ENCODE measurements at regions not wholly inside any gene's neighbourhood (a gene's known extent, or its start where the extent isn't known, plus 50 kb on each side); places are given as distances from the start of the nearest gene placed in this dataset.

GRCh38 chr6:170086639-170087420, 204.0 kb downstream of the DLL1 start:
- no peak for DNase-seq (ENCODE audit: low read depth)
- no peak for TF ChIP-seq CTCF (conservative IDR thresholded peaks at IDR 0.05; ENCODE audit: low read depth, low read length)
- H3K4me3 ChIP-seq (ENCODE audit: low read depth, low read length) = no peak overlapping the region

GRCh38 chr6:170085475-170086401, 205.1 kb downstream of the DLL1 start:
- H3K4me3 ChIP-seq (ENCODE audit: low read depth, low read length) = no peak overlapping the region
- DNase-seq (ENCODE audit: low read depth) = no peak
- TF ChIP-seq CTCF (conservative IDR thresholded peaks at IDR 0.05; ENCODE audit: low read depth, low read length) = no peak

- TF ChIP-seq CTCF (conservative IDR thresholded peaks at IDR 0.05; ENCODE audit: low read depth, low read length) = no peak
- no peak for DNase-seq (ENCODE audit: low read depth)
- H3K4me3 ChIP-seq (ENCODE audit: low read depth, low read length) = no peak overlapping the region
These were observed 206.6 kb downstream of the DLL1 start for GRCh38 chr6:170084166-170084730.

GRCh38 chr6:170083236-170084051, 207.4 kb downstream of the DLL1 start:
- DNase-seq (ENCODE audit: low read depth) = no peak

GRCh38 chr6:170082531-170083187, 208.2 kb downstream of the DLL1 start:
- no peak for DNase-seq (ENCODE audit: low read depth)
- no peak overlapping the region for H3K4me3 ChIP-seq (ENCODE audit: low read depth, low read length)
- no peak for TF ChIP-seq CTCF (conservative IDR thresholded peaks at IDR 0.05; ENCODE audit: low read depth, low read length)

More at GRCh38 chr6:170083236-170084051, 207.4 kb downstream of the DLL1 start:
- H3K4me3 ChIP-seq (ENCODE audit: low read depth, low read length) = no peak overlapping the region
- TF ChIP-seq CTCF (conservative IDR thresholded peaks at IDR 0.05; ENCODE audit: low read depth, low read length) = no peak

- no peak for DNase-seq (ENCODE audit: low read depth)
- TF ChIP-seq CTCF (conservative IDR thresholded peaks at IDR 0.05; ENCODE audit: low read depth, low read length) = no peak
- no peak overlapping the region for H3K4me3 ChIP-seq (ENCODE audit: low read depth, low read length)
These were observed 208.8 kb downstream of the DLL1 start for GRCh38 chr6:170082067-170082466.

Data from epithelial cell of proximal tubule (primary cell).